Left lobe of liver (tissue), 2 donors: ENCODE measurements at regions not wholly inside any gene's neighbourhood (a gene's known extent, or its start where the extent isn't known, plus 50 kb on each side); places are given as distances from the start of the nearest gene placed in this dataset.
"Not testable (repeated sequence)": the region's sequence is repeated elsewhere in the genome, so short reads cannot be mapped to it uniquely, and the experiment has no call there.

ENCODE experiments used
- ATAC-seq: fragments of 200-7000 bp; cut with Tn5 transposase; one replicate; pipeline ENCODE4 v1.9.1; 2020; ENCODE audit warnings: mild to moderate bottlenecking, moderate library complexity
- DNase-seq: peaks from one replicate; pipeline ENCODE4 v3.0.0-alpha.2; 2020; ENCODE audit warnings: low spot score
- donor health status: DM: no; HTN: no; CAD: no; lungs with moderate emphysema.
- donor health status: DM: no; HTN: yes; CAD: no.

GRCh38 chr10:62935022-62935421 is 118.9 kb upstream of the EGR2 start:
- DNase-seq (no peak), ATAC-seq (no peak)

GRCh38 chr10:62934258-62934657 is 118.1 kb upstream of the EGR2 start:
- ATAC-seq = no peak
- no peak for DNase-seq

DNA sequence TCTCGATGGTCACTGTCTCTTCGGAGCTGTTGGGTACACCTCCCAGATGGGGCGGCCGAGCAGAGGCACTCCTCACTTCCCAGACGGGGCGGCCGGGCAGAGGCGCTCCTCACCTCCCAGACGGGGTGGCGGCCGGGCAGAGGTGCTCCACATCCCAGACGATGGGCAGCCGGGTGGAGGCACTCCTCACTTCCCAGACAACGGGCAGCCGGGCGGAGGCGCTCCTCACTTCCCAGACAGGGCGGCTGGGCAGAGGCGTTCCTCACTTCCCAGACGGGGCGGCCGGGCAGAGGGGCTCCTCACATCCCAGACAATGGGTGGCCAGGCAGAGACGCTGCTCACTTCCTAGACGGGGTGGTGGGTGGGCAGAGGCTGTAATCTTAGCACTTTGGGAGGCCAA is 112.6 kb upstream of the EGR2 start:
- ATAC-seq, DNase-seq: not testable (repeated sequence)

DNA sequence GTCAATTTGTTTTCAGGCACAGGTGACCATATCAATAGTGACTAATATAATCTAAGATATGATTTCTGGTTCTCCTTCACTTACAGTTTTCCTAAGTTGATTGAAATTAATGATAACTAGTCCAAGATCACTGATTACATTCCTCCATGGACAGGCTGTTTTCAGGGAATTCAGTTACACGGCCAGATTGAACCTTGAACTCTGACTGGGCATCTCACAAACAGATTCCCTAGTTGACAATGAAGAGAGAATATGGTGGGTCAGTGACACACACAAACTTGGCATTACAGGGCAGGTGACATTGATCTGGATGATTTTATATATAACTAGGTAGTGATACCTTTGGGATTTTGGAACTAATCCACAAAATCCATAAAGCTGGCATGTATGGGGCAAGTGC is 110.2 kb upstream of the EGR2 start:
- ATAC-seq (peak; percentile 49), DNase-seq (no peak)

- ATAC-seq (no peak), DNase-seq (no peak)
These were observed 108.2 kb upstream of the EGR2 start for GRCh38 chr10:62924344-62924748.

DNA sequence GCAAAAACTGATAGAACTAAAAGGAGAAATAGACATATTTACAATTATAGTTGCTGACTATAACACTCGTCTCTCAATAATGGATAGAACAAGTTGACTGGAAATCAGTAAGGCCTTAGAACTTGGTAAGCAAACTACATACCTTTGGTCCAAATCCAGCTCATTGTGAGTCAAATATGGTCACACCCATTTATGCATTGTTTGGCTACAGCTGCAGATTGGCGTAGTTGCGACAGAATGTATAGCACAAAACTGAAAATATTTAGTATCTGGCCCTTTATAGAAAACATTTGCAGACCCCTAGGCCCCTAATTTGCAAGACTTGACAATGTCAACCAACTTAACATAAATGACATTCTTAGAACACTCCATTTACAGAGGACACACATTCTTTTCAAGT is 103.6 kb upstream of the EGR2 start:
- ATAC-seq (no peak), DNase-seq (no peak)

DNA sequence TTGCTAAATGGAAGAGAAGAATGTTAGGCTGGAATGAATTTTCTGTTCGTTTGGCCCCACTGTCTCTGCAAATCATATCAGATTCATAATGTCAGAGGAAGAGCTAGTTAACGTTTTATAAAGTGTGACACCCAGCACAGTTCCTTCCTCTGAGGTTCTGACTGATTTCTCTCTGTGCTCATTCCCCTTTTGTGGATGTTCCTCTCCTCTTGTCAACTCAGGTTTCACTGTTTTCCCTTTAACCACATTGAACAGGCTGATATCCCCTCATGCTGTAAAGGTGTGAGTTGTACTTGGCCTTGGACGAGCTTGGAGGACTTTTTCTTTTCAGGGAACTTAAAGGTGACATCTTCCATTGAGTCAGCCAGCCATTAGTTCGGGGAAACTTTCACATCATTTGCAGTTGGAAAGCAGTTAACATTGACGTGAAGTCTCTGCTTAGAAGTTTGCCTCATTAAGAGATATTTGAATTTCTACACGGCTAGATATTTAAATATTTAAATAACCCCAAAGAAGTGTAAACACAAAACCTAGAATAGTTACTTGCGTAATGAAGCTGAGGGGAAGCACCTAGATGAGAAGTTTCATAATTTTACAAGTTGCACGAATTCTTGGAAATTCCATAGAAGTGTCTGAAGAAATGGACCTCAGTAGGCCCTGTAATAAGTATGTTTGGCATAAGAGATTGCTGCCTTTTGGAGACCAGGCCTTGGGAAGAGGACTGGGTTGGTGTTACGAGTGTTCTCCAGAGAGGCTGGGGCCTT is 101.5 kb upstream of the EGR2 start:
- ATAC-seq (no peak), DNase-seq (no peak)

DNA sequence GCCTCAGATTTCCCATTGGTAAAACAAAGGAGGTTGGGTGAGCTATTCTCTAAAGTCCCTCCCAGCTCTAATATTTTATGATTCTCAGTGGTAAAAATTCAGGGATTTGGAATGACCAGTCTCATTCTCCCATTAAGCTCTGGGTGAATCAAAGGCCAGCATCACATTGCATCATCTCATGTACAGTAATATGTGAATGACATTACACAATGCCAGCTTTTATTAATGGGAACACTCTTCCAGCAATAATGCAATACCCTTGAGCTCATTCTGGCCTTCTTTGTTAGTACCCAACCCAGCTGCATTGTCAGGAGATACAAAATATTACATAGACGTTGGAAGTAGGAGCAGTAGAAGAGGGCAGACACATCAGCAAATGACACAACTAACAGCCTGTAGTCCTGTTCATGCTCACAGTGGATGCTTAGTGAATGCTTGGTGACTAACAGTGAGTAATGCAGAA is 100.0 kb upstream of the EGR2 start:
- no peak for ATAC-seq
- DNase-seq = no peak

GRCh38 chr10:62915158-62915557 is 99.0 kb upstream of the EGR2 start:
- ATAC-seq (no peak), DNase-seq (no peak)

GRCh38 chr10:62912086-62912485 is 95.9 kb upstream of the EGR2 start:
- DNase-seq = no peak
- ATAC-seq = no peak

- no peak for ATAC-seq
- no peak for DNase-seq
These were observed 95.2 kb upstream of the EGR2 start for GRCh38 chr10:62911210-62911963.

DNA sequence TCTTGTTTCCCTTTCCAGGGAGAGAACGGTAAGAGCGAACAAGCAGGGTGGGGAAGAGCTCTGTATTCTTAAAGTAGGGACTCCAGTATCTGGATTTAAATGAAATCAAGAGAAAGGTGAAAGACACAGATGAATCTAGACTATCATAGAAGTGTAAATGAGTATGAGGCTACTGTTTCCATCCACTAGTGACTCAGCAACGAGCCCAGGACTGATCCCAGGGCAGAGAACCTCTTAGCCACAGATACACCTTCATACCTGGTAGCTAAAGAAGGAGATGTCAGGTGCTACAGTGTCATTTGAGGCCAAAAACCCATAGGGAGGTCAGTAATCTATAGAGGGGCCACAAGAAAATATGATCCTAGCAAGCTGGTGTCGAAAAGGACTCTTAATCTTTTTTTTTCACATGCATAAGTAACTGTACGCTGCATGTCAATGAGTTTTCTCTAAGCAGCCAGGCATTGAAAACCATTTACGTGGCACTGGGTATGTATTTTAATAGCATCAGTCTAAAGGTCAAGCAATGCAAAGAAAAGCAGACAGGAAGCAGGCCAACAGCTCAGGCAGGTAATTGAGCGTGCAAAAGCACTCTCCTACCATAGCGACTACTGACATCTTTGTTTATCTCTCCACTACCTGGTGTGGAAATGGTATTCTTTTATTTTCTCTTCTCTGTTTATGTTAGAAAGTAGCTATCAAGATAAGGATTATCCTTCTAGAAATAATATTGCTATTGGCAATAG is 91.5 kb upstream of the EGR2 start:
- ATAC-seq (no peak), DNase-seq (no peak)

GRCh38 chr10:62904281-62904875 is 88.2 kb upstream of the EGR2 start:
- no peak for DNase-seq
- ATAC-seq = no peak

DNA sequence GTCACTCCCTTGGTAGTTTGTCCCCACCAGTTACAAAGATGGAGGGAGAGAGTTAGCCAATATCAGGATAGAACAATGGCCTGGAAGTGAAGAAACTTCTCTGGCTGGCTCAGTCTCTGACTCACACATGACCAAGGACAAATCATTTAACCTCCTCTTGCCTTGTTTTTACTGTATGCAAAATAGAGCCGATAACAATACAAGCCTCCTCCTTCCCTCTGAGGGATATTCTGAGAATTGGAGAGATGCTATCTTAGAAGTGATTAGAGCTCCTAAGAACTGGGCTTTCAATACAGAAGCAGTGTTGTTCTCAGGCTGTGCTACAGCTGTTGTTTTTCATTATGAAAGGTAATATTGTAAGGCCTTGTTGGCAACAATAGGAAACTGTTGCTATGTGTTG is 87.7 kb upstream of the EGR2 start:
- ATAC-seq (no peak), DNase-seq (no peak)

GRCh38 chr10:62900829-62901571 is 84.8 kb upstream of the EGR2 start:
- ATAC-seq = no peak

GRCh38 chr10:62899311-62899710 is 83.1 kb upstream of the EGR2 start:
- ATAC-seq = no peak

More at GRCh38 chr10:62900829-62901571, 84.8 kb upstream of the EGR2 start:
- no peak for DNase-seq

DNA sequence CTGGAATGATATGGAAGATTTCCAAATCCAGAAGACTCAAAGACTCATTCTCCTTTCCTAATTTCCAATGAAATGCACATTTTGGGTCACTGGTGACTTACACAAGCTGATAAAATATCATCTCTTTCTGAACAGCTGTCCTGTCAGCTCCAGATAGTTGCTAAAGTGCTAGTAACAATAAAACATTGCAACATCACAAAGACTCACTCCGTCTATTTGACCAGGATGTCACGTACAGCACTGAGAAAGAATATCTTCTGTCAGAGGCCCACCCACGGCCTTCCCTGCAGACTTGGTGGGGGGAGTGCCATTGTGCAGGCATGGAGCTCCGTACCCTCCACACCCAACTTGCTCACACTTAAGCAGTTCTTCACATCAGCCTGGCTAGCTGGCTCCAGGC is 78.9 kb upstream of the EGR2 start:
- DNase-seq = no peak
- ATAC-seq = no peak

More at GRCh38 chr10:62899311-62899710, 83.1 kb upstream of the EGR2 start:
- DNase-seq = no peak

DNA sequence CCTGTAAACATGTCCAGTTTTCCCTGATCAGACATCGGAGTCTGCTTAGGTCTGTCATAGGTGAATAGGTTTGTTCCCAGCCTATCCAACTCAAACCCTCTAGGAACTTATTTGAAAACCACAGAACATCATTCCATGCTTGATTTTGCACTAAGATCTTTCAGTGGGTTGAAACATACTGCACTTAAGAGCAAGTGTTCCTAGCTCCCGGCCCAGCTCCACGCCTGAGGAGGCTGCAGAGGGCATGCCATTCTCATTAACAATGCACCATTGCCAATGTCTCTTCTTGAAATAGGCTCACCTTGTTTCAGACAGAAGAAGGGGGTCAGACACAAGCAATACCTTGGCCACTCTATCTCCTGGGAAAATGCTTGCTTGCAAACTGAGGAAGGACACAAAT is 78.0 kb upstream of the EGR2 start:
- ATAC-seq (no peak), DNase-seq (no peak)

- ATAC-seq (no peak), DNase-seq (no peak)
These were observed 76.9 kb upstream of the EGR2 start for GRCh38 chr10:62893036-62893435.

- no peak for ATAC-seq
These were observed 74.2 kb upstream of the EGR2 start for GRCh38 chr10:62890395-62890794.

DNA sequence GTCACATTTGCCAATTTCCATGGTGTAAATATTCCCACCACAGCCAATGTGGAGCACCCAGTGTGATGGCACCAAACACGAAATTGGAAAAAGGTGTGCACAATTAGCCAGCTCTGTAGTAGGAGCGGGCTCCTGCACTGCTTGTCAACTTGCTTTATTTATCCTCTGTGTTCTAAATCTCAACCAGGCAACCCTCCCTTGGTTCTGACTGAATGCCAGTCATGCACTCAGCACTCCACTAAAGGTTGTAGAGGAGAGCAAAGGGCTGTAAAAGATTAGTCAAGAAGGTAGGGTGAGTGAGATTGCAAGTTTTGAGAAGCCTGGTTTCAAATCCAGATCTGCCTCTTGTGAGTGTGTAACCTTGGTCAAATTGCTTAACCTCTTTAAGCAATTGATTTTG is 71.5 kb upstream of the EGR2 start:
- DNase-seq (no peak), ATAC-seq (no peak)

More at GRCh38 chr10:62890395-62890794, 74.2 kb upstream of the EGR2 start:
- DNase-seq = no peak
